ENCODE measurements at regions not wholly inside any gene's neighbourhood (a gene's known extent, or its start where the extent isn't known, plus 50 kb on each side); places are given as distances from the start of the nearest gene placed in this dataset.
A peak's percentile ranks its signal among the peaks of the same experiment; 100 is the strongest.

DNA sequence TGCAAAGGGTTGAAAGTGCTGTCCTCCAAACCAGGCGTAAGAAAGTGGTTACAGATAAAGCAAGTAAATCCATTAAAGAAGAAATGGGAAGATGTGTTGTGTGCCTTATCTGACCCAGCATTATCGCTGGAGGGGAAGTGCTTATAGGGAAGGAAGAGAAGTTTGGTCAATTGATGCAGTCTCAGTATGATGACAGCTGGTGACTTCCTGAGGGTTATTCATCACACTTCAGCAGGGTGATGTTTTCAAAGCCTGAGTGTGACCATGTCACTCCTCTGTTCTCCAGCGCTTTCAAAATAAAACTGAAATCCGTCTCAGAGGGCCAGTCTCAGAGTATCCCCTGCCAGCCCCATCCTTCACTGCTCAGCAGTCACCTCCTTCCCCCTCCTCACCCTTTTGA lies 505.4 kb upstream of the RBFOX1 start:
- Histone ChIP-seq H3K9me3 (no peaks in the 10 kb centered on the region), H3K36me3 (no peaks in the 10 kb centered on the region), H3K4me1 (ENCODE audit: control insufficient read depth in 1 of 2, insufficient read depth in 1 of 2, low read depth in 1 of 2, low read length in 1 of 2) (peaks cover 7 to 43% of the 10 kb centered on the region in 2 experiments), H3K27ac (peak overlapping the region; percentile 95), H3K4me3 (ENCODE audit: low read depth in 1 of 2, low read length in 1 of 2) (peak overlapping the region in 1 of 2 experiments; percentile 19), H3K27me3 (no peaks in the 10 kb centered on the region)
- TF ChIP-seq, protein P1, sequence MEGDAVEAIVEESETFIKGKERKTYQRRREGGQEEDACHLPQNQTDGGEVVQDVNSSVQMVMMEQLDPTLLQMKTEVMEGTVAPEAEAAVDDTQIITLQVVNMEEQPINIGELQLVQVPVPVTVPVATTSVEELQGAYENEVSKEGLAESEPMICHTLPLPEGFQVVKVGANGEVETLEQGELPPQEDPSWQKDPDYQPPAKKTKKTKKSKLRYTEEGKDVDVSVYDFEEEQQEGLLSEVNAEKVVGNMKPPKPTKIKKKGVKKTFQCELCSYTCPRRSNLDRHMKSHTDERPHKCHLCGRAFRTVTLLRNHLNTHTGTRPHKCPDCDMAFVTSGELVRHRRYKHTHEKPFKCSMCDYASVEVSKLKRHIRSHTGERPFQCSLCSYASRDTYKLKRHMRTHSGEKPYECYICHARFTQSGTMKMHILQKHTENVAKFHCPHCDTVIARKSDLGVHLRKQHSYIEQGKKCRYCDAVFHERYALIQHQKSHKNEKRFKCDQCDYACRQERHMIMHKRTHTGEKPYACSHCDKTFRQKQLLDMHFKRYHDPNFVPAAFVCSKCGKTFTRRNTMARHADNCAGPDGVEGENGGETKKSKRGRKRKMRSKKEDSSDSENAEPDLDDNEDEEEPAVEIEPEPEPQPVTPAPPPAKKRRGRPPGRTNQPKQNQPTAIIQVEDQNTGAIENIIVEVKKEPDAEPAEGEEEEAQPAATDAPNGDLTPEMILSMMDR (IDR thresholded peaks at IDR 0.05), result no peak

DNA sequence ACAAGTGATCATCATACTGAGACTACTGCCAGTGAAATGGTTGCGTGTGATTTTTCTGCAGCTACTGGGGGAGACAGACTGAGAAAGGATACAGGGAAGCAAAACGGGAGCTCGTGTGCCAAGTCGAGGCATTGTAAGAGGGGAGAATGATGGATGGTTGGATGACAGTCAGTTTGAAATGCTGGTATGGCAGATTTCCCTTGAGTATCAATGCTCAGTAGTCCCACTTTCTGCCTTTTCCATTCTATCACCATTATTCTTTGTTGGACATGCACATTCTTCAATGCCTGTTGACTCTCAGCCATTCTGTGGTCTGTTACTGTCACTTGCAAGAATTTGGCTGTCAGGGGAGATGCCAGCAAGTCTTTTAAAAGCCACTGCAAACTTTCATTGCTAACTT lies 510.6 kb upstream of the RBFOX1 start:
- Histone ChIP-seq H3K4me3 (ENCODE audit: low read depth in 1 of 2, low read length in 1 of 2) (no peak overlapping the region), H3K27ac (no peak overlapping the region), H3K4me1 (ENCODE audit: control insufficient read depth in 1 of 2, insufficient read depth in 1 of 2, low read depth in 1 of 2, low read length in 1 of 2) (peaks cover 0 to 21% of the 10 kb centered on the region in 2 experiments), H3K27me3 (no peaks in the 10 kb centered on the region), H3K36me3 (no peaks in the 10 kb centered on the region), H3K9me3 (no peaks in the 10 kb centered on the region)
- TF ChIP-seq, protein P1 (IDR thresholded peaks at IDR 0.05), result no peak

DNA sequence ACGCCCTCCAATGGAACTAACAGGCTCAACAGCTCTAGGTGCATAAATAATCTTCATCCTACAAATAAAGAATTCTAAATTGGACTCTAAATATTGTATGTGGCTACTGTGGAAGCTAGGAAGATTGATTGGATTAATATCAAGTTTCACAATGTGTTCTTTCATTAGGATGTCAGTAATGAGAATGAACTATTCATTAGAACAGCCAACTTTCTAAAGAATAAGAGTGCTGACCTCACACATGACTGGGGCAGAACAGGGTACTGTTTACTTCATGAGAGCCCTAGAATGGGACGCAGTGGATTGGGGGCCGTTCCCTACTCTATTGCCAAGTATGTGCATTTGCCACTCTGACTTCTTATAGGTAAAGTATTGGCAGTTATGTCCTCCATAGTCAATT lies 528.2 kb upstream of the RBFOX1 start:
- no peaks in the 10 kb centered on the region for H3K4me1 ChIP-seq (ENCODE audit: control insufficient read depth in 1 of 2, insufficient read depth in 1 of 2, low read depth in 1 of 2, low read length in 1 of 2)
- no peak overlapping the region for H3K27ac ChIP-seq
- H3K4me3 ChIP-seq (ENCODE audit: low read depth in 1 of 2, low read length in 1 of 2), result no peak overlapping the region
- no peaks in the 10 kb centered on the region for H3K9me3 ChIP-seq
- TF ChIP-seq, protein P1 (IDR thresholded peaks at IDR 0.05), result no peak
- H3K36me3 ChIP-seq, result no peaks in the 10 kb centered on the region
- H3K27me3 ChIP-seq, result no peaks in the 10 kb centered on the region

DNA sequence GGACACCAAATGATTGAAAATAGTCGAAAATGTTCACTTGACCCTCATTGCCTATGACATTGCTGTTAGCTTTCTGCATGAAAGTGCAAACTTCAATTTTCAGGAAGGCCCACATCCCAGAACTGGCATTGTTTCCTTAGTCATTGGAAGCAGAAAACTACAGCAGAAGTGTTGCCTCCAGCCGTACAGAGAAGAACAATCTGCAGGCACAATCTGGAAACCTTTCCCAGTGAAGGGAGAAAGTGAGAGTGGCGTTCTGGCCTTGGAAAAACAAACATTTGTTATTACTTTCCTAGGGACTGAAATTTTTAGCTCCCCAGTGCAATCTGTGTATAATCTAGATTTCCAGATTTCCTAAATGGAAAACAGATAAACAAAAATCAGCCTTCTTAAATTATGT lies 529.5 kb upstream of the RBFOX1 start:
- Histone ChIP-seq H3K27me3 (no peaks in the 10 kb centered on the region), H3K36me3 (no peaks in the 10 kb centered on the region), H3K9me3 (no peaks in the 10 kb centered on the region), H3K4me3 (ENCODE audit: low read depth in 1 of 2, low read length in 1 of 2) (no peak overlapping the region), H3K4me1 (ENCODE audit: control insufficient read depth in 1 of 2, insufficient read depth in 1 of 2, low read depth in 1 of 2, low read length in 1 of 2) (no peaks in the 10 kb centered on the region), H3K27ac (no peak overlapping the region)
- TF ChIP-seq, protein P1 (IDR thresholded peaks at IDR 0.05), result no peak

DNA sequence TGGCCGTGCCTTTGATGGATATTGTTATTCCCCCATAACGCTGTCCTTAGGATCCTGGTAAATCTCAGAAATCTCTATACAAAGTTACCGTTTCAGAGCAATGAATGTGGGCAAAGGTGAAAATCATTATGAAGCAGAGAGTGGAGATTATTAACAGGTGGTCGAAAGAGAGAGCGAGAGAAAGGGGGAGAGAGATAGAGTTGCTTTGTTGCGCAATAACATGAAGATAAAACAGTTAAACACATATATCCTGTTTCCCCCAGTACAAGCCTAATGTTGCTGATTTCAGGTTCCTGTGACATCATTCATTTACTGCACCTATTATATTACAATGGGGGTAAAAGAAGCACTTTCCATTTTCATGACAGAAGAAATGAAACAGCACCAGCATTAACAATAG lies 535.4 kb upstream of the RBFOX1 start:
- no peaks in the 10 kb centered on the region for H3K36me3 ChIP-seq
- no peaks in the 10 kb centered on the region for H3K4me1 ChIP-seq (ENCODE audit: control insufficient read depth in 1 of 2, insufficient read depth in 1 of 2, low read depth in 1 of 2, low read length in 1 of 2)
- no peaks in the 10 kb centered on the region for H3K9me3 ChIP-seq
- H3K27me3 ChIP-seq, result no peaks in the 10 kb centered on the region
- no peak overlapping the region for H3K4me3 ChIP-seq (ENCODE audit: low read depth in 1 of 2, low read length in 1 of 2)
- TF ChIP-seq, protein P1 (IDR thresholded peaks at IDR 0.05), result no peak
- H3K27ac ChIP-seq, result no peak overlapping the region

DNA sequence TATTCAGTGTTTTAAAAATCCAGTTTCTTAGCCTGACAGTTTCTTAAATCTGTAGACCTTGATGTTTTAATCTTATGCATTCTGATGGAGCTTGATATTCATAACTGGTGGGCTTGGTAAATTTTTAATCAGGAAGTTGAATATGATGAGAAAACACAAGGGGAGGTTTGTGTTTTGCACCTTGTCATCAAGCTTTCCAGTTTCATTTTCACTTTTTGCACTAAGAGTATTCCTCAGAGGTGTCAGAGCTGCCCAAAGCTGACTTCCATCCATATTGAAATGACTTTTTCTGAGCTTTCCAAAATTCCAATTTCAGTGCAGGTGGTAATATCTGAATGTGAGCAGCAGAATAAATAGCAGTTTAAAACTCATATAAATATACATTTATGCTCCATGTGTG lies 555.0 kb upstream of the RBFOX1 start:
- no peaks in the 10 kb centered on the region for H3K36me3 ChIP-seq
- no peaks in the 10 kb centered on the region for H3K27me3 ChIP-seq
- H3K4me1 ChIP-seq (ENCODE audit: control insufficient read depth in 1 of 2, insufficient read depth in 1 of 2, low read depth in 1 of 2, low read length in 1 of 2), result no peaks in the 10 kb centered on the region
- H3K9me3 ChIP-seq, result no peaks in the 10 kb centered on the region
- H3K27ac ChIP-seq, result no peak overlapping the region
- TF ChIP-seq, protein P1 (IDR thresholded peaks at IDR 0.05), result no peak
- H3K4me3 ChIP-seq (ENCODE audit: low read depth in 1 of 2, low read length in 1 of 2), result no peak overlapping the region

All from neutrophil (primary cell).